ENCODE measurements at regions not wholly inside any gene's neighbourhood (a gene's known extent, or its start where the extent isn't known, plus 50 kb on each side); places are given as distances from the start of the nearest gene placed in this dataset.

DNA sequence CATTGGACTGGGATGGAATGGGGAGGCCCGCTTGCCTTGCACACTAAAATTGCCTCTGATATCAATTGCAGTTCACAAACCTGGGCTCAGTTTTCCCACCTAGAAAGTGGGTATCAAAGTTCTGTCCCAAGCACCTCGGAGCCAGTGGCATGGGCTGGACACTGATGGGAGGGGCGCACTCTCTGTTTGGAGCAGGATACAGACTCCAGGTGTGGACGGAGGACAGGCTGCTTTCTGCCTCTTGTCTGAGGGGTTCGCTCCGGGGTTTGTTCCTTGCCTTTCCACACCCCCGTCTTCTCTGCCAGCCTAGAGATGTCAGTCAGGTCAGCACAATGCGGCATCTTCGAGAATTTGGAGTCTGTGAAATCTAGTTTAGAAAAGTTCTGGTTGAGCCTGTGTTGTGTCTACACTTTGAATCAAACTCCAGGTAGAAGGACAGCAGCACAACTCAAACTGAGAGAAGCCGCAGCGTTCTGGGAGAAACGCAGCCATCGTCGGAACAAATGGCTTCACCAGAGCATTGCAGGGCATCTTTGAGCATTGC, 141.9 kb downstream of the TEX29 start:
- no peaks in the 10 kb centered on the region for H3K27me3 ChIP-seq
- no peaks in the 10 kb centered on the region for H3K4me1 ChIP-seq
- H3K27ac ChIP-seq: no peak overlapping the region
- no peaks in the 10 kb centered on the region for H3K36me3 ChIP-seq
- H3K9me3 ChIP-seq: peaks cover 0 to 6% of the 10 kb centered on the region in 2 donors
- DNase-seq (ENCODE audit: low spot score): no peak
- H3K4me3 ChIP-seq: no peak overlapping the region
- TF ChIP-seq, protein P1, sequence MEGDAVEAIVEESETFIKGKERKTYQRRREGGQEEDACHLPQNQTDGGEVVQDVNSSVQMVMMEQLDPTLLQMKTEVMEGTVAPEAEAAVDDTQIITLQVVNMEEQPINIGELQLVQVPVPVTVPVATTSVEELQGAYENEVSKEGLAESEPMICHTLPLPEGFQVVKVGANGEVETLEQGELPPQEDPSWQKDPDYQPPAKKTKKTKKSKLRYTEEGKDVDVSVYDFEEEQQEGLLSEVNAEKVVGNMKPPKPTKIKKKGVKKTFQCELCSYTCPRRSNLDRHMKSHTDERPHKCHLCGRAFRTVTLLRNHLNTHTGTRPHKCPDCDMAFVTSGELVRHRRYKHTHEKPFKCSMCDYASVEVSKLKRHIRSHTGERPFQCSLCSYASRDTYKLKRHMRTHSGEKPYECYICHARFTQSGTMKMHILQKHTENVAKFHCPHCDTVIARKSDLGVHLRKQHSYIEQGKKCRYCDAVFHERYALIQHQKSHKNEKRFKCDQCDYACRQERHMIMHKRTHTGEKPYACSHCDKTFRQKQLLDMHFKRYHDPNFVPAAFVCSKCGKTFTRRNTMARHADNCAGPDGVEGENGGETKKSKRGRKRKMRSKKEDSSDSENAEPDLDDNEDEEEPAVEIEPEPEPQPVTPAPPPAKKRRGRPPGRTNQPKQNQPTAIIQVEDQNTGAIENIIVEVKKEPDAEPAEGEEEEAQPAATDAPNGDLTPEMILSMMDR (IDR thresholded peaks at IDR 0.05): no peak

DNA sequence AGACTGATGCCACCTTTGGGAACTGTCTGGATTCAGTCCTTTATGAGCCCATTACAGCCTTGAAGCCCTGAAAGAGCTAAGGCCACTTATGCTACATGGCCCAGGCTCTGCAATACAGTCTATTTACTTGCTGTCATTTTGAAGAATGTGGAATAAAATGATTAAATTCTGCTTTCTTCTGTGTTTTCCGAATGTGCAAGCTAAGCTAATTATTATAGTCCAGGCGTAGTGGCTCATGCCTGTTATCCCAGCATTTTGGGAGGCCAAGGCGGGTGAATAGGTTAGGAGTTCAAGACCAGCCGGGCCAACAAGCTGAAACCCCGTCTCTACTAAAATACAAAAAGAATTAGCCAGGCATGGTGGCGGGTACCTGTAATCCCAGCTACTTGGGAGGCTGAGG, 142.5 kb downstream of the TEX29 start:
- H3K36me3 ChIP-seq: no peaks in the 10 kb centered on the region
- H3K27ac ChIP-seq: no peak overlapping the region
- H3K27me3 ChIP-seq: no peaks in the 10 kb centered on the region
- TF ChIP-seq, protein P1 (IDR thresholded peaks at IDR 0.05): no peak
- H3K9me3 ChIP-seq: peaks cover 0 to 6% of the 10 kb centered on the region in 2 donors
- H3K4me3 ChIP-seq: no peak overlapping the region
- DNase-seq (ENCODE audit: low spot score): no peak
- H3K4me1 ChIP-seq: no peaks in the 10 kb centered on the region

DNA sequence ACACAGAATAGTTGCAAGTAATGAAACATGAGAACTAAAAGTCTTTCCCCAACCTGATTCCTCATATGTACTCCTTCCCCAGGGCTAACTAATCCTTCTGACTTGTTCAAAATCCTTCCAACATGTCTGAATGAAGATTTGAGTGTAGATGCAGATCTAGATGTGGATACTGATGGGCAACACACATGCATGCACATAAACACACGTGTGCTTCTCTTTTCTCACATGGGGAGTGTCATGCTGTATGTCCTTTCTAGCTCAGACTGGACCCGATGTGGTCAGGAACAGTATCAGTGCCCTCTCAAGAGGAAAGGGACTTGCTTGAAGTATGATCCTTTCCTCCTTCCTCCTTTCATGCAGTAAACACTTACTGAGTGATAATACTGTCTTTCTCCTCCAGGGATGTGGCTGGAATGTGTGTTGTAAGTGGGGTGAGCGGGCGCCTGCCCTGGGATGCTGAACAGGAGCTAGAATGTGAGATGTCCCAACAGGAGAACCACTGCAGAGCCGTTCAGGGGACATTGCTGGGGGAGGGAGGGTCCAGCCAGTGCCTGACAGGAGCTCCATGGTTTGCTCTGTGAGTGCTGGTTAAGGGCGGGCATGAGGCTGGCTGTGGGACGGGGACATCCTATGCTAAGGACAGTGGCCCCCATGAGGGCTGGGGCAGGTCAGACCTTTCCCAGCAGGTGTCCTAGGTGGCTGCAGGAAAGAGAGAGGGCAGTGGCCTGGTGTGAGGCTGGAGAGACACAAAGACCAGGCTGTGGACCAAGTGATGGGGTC, 146.9 kb downstream of the TEX29 start:
- TF ChIP-seq, protein P1 (IDR thresholded peaks at IDR 0.05): no peak
- no peak overlapping the region for H3K27ac ChIP-seq
- H3K36me3 ChIP-seq: no peaks in the 10 kb centered on the region
- no peak overlapping the region for H3K4me3 ChIP-seq
- no peaks in the 10 kb centered on the region for H3K27me3 ChIP-seq
- no peak for DNase-seq (ENCODE audit: low spot score)
- no peaks in the 10 kb centered on the region for H3K4me1 ChIP-seq
- H3K9me3 ChIP-seq: peaks cover 0 to 6% of the 10 kb centered on the region in 2 donors

DNA sequence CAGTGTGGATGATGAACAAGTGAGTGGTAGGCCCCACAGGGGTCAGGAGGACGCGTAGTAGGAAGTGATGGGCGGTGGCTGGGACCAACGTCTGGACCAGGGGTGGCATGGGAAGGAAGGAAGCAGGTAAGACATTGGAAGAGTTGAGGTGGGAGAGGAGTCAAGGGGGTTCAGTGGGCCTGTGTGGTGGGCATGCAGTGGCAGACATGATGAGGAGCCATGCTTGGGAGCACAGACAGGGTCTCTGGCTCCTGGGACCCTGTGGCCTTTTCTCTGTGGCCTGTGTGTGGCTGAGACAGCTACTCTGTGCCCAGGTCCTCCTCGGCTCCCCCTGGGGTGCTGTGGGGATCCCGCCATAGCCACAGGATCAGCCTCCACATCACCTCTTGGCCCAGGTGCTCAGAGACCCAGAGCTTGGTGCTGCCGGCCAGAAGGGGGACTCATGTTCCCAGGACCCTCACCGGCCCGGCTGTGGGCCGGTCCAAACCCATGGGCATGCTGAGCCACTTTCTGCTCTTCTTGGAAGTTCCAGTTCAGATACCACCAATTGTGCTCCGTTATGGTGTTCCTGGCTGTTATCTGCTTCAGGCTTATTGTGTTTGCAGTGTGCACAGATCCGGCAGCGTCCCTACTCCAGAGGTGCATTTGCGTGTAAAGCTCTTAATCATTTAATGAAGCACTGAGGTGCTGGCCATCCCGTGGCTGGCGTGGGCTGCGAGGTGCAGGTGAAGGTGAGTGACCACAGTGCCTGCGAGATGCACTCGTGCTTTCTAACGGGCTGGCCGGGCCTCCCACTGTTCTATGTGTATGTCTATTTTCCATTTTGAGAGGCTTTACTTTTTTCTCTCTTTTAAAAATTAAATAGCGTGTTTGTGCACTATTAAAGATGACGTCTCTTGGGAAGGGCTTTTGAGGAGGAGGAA, 147.9 kb downstream of the TEX29 start:
- no peaks in the 10 kb centered on the region for H3K27me3 ChIP-seq

DNA sequence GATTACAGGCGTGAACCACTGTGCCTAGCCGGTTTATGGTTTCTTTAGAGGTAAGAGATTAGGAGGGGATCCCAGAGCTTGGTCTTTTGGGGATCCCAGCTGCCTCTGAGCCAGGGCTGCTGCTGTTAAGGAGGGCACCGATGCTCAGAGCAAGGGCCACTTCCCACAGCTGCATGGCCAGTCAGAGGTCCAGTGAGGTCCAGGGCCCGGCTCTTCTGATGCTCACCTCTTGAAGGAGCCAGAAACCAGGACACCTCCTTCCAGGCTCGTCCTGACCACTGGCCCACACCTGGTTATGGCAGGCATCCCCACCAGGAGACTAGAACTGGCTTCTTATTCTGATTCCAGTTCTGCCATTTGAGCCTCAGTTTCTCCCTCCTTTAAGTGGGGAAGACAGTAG, 149.0 kb downstream of the TEX29 start:
- no peaks in the 10 kb centered on the region for H3K4me1 ChIP-seq
- DNase-seq (ENCODE audit: low spot score): no peak
- no peaks in the 10 kb centered on the region for H3K27me3 ChIP-seq
- peaks cover 0 to 6% of the 10 kb centered on the region in 2 donors for H3K9me3 ChIP-seq
- TF ChIP-seq, protein P1 (IDR thresholded peaks at IDR 0.05): no peak
- no peak overlapping the region for H3K27ac ChIP-seq
- no peak overlapping the region for H3K4me3 ChIP-seq
- H3K36me3 ChIP-seq: no peaks in the 10 kb centered on the region

More for the DNA sequence above, 147.9 kb downstream of the TEX29 start:
- Histone ChIP-seq H3K27ac (no peak overlapping the region), H3K36me3 (no peaks in the 10 kb centered on the region), H3K4me1 (no peaks in the 10 kb centered on the region), H3K9me3 (peaks cover 0 to 6% of the 10 kb centered on the region in 2 donors), H3K4me3 (no peak overlapping the region)
- DNase-seq (ENCODE audit: low spot score): no peak
- TF ChIP-seq, protein P1 (IDR thresholded peaks at IDR 0.05): no peak
